ENCODE measurements at regions not wholly inside any gene's neighbourhood (a gene's known extent, or its start where the extent isn't known, plus 50 kb on each side); places are given as distances from the start of the nearest gene placed in this dataset.

GRCh38 chr12:60594035-60594711 lies 998.3 kb downstream of the SLC16A7 start:
- no peak for TF ChIP-seq CTCF (tag by site-specific recombination; IDR thresholded peaks at IDR 0.05)
- TF ChIP-seq, protein P1, sequence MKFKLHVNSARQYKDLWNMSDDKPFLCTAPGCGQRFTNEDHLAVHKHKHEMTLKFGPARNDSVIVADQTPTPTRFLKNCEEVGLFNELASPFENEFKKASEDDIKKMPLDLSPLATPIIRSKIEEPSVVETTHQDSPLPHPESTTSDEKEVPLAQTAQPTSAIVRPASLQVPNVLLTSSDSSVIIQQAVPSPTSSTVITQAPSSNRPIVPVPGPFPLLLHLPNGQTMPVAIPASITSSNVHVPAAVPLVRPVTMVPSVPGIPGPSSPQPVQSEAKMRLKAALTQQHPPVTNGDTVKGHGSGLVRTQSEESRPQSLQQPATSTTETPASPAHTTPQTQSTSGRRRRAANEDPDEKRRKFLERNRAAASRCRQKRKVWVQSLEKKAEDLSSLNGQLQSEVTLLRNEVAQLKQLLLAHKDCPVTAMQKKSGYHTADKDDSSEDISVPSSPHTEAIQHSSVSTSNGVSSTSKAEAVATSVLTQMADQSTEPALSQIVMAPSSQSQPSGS (tag by site-specific recombination; IDR thresholded peaks at IDR 0.05; ENCODE audit: low read depth) = no peak
- no peak for TF ChIP-seq ZNF529 (tag by site-specific recombination; IDR thresholded peaks at IDR 0.05; ENCODE audit: insufficient replicate concordance)
- TF ChIP-seq SETDB1 (IDR thresholded peaks at IDR 0.05; ENCODE audit: insufficient read length, low read length) = no peak
- no peak for TF ChIP-seq MZF1 (tag by site-specific recombination; IDR thresholded peaks at IDR 0.05; ENCODE audit: borderline replicate concordance)
- no peak for TF ChIP-seq ZNF175 (tag by site-specific recombination; IDR thresholded peaks at IDR 0.05)
- no peak for TF ChIP-seq PRDM10 (tag by site-specific recombination; IDR thresholded peaks at IDR 0.05)
- TF ChIP-seq, protein P2, sequence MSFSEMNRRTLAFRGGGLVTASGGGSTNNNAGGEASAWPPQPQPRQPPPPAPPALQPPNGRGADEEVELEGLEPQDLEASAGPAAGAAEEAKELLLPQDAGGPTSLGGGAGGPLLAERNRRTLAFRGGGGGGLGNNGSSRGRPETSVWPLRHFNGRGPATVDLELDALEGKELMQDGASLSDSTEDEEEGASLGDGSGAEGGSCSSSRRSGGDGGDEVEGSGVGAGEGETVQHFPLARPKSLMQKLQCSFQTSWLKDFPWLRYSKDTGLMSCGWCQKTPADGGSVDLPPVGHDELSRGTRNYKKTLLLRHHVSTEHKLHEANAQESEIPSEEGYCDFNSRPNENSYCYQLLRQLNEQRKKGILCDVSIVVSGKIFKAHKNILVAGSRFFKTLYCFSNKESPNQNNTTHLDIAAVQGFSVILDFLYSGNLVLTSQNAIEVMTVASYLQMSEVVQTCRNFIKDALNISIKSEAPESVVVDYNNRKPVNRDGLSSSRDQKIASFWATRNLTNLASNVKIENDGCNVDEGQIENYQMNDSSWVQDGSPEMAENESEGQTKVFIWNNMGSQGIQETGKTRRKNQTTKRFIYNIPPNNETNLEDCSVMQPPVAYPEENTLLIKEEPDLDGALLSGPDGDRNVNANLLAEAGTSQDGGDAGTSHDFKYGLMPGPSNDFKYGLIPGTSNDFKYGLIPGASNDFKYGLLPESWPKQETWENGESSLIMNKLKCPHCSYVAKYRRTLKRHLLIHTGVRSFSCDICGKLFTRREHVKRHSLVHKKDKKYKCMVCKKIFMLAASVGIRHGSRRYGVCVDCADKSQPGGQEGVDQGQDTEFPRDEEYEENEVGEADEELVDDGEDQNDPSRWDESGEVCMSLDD (tag by site-specific recombination; IDR thresholded peaks at IDR 0.05) = no peak
- TF ChIP-seq ZNF747 (tag by site-specific recombination; IDR thresholded peaks at IDR 0.05) = no peak
- TF ChIP-seq ZNF274 (IDR thresholded peaks at IDR 0.05; ENCODE audit: low read length) = no peak
- no peak for TF ChIP-seq ZNF274 (tag by site-specific recombination; IDR thresholded peaks at IDR 0.05; ENCODE audit: borderline replicate concordance)
- TF ChIP-seq, protein P3, sequence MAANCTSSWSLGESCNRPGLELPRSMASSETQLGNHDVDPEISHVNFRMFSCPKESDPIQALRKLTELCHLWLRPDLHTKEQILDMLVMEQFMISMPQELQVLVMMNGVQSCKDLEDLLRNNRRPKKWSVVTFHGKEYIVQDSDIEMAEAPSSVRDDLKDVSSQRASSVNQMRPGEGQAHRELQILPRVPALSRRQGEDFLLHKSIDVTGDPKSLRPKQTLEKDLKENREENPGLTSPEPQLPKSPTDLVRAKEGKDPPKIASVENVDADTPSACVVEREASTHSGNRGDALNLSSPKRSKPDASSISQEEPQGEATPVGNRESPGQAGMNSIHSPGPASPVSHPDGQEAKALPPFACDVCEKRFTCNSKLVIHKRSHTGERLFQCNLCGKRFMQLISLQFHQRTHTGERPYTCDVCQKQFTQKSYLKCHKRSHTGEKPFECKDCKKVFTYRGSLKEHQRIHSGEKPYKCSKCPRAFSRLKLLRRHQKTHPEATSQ (tag by site-specific recombination; IDR thresholded peaks at IDR 0.05) = no peak
- TF ChIP-seq, protein P4, sequence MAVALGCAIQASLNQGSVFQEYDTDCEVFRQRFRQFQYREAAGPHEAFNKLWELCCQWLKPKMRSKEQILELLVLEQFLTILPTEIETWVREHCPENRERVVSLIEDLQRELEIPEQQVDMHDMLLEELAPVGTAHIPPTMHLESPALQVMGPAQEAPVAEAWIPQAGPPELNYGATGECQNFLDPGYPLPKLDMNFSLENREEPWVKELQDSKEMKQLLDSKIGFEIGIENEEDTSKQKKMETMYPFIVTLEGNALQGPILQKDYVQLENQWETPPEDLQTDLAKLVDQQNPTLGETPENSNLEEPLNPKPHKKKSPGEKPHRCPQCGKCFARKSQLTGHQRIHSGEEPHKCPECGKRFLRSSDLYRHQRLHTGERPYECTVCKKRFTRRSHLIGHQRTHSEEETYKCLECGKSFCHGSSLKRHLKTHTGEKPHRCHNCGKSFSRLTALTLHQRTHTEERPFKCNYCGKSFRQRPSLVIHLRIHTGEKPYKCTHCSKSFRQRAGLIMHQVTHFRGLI (tag by site-specific recombination; IDR thresholded peaks at IDR 0.05) = no peak

All from HEK293 (cell line).